ENCODE measurements at regions not wholly inside any gene's neighbourhood (a gene's known extent, or its start where the extent isn't known, plus 50 kb on each side); places are given as distances from the start of the nearest gene placed in this dataset.
"Not testable (repeated sequence)": the region's sequence is repeated elsewhere in the genome, so short reads cannot be mapped to it uniquely, and the experiment has no call there.

GRCh38 chr1:189185097-189185496 is 1292.6 kb downstream of the BRINP3 start:
- Histone ChIP-seq H3K36me3 (ENCODE audit: control insufficient read depth, insufficient read depth, low read length) (no peaks in the 10 kb centered on the region), H3K27me3 (ENCODE audit: control insufficient read depth, insufficient read depth, low read length) (no peaks in the 10 kb centered on the region), H3K9me3 (ENCODE audit: control insufficient read depth, low read depth, low read length) (no peaks in the 10 kb centered on the region), H3K4me1 (ENCODE audit: control insufficient read depth, insufficient read depth, low read length) (no peaks in the 10 kb centered on the region), H3K4me3 (ENCODE audit: low read length) (no peak overlapping the region), H3K27ac (ENCODE audit: low read length) (no peak overlapping the region)
- WGBS (ENCODE audit: insufficient coverage, low lambda C conversion rate), result 58% methylated on average over 2 of the region's 2 CpGs
- no peak for DNase-seq

DNA sequence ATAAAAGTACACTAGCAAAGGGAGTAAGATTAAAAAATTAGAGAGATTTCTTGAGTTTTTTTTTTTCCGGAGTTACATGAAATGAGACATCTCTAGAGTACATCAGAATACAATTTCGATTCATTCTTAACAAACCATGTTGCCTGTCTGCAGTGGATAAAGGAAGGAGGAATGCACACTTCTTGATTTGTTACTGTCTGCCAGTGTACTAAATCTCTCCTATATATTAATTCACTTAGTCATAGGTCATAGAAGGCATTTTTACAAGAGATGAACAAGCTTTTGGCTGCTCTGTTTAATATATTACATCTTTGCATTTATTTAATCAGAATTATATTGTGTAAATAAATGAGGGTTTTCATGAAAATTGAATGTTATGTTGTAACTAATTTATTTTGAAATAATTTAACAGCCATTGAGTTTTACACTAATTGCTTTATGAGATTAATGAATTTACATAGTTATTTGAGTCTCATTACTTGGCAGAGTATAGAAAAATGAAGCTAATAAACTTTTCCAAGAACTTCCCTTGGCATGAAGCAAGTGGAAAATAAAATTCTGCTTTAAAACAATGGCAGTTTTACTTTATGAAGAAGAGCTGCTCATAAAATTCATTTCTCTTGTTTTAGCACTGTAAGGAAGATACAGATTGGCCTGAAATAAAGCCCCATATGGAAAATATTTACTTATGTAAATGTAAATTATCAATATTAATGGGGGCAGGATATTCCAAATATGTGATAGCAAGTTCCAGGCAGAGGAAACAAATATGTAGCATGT is 1284.7 kb downstream of the BRINP3 start:
- no peak for DNase-seq
- no peak overlapping the region for H3K27ac ChIP-seq (ENCODE audit: low read length)
- no peaks in the 10 kb centered on the region for H3K9me3 ChIP-seq (ENCODE audit: control insufficient read depth, low read depth, low read length)
- no peaks in the 10 kb centered on the region for H3K27me3 ChIP-seq (ENCODE audit: control insufficient read depth, insufficient read depth, low read length)
- H3K36me3 ChIP-seq (ENCODE audit: control insufficient read depth, insufficient read depth, low read length), result no peaks in the 10 kb centered on the region
- H3K4me3 ChIP-seq (ENCODE audit: low read length), result no peak overlapping the region
- H3K4me1 ChIP-seq (ENCODE audit: control insufficient read depth, insufficient read depth, low read length), result no peaks in the 10 kb centered on the region
- WGBS (ENCODE audit: insufficient coverage, low lambda C conversion rate), result no CpG with 5 or more reads among the region's 2 CpGs

GRCh38 chr1:189205863-189206262 is 1271.8 kb downstream of the BRINP3 start:
- Histone ChIP-seq H3K4me1 (ENCODE audit: control insufficient read depth, insufficient read depth, low read length) (no peaks in the 10 kb centered on the region), H3K9me3 (ENCODE audit: control insufficient read depth, low read depth, low read length) (no peaks in the 10 kb centered on the region), H3K27ac (ENCODE audit: low read length) (no peak overlapping the region), H3K36me3 (ENCODE audit: control insufficient read depth, insufficient read depth, low read length) (no peaks in the 10 kb centered on the region), H3K27me3 (ENCODE audit: control insufficient read depth, insufficient read depth, low read length) (no peaks in the 10 kb centered on the region), H3K4me3 (ENCODE audit: low read length) (no peak overlapping the region)
- 100% methylated on average over 1 of the region's 2 CpGs for WGBS (ENCODE audit: insufficient coverage, low lambda C conversion rate)
- DNase-seq, result no peak

DNA sequence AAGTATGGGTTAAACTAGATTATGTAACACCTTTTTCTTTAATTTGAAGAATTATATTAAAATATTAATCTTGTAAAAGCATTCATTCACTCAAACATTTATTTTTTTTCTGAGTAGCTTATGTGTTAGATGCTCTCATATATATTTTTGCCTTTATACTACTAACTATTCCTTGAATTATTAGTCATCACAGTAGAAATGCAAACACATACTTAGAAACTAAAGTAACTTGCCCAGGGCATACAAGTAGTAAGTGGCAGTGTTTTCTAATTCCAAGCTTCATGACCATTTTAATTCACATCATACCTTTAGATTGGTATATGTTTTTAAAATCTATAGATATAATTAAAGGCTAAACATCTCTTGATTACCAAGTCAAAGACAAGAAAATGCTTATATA is 1271.0 kb downstream of the BRINP3 start:
- Histone ChIP-seq H3K36me3 (ENCODE audit: control insufficient read depth, insufficient read depth, low read length) (no peaks in the 10 kb centered on the region), H3K27me3 (ENCODE audit: control insufficient read depth, insufficient read depth, low read length) (no peaks in the 10 kb centered on the region), H3K4me3 (ENCODE audit: low read length) (no peak overlapping the region), H3K4me1 (ENCODE audit: control insufficient read depth, insufficient read depth, low read length) (no peaks in the 10 kb centered on the region), H3K9me3 (ENCODE audit: control insufficient read depth, low read depth, low read length) (no peaks in the 10 kb centered on the region), H3K27ac (ENCODE audit: low read length) (no peak overlapping the region)
- no peak for DNase-seq

- H3K36me3 ChIP-seq (ENCODE audit: control insufficient read depth, insufficient read depth, low read length), result no peaks in the 10 kb centered on the region
- DNase-seq, result no peak
- no peaks in the 10 kb centered on the region for H3K27me3 ChIP-seq (ENCODE audit: control insufficient read depth, insufficient read depth, low read length)
- H3K4me1 ChIP-seq (ENCODE audit: control insufficient read depth, insufficient read depth, low read length), result no peaks in the 10 kb centered on the region
- WGBS (ENCODE audit: insufficient coverage, low lambda C conversion rate), result no CpG with 5 or more reads among the region's 3 CpGs
- H3K27ac ChIP-seq (ENCODE audit: low read length), result no peak overlapping the region
- no peak overlapping the region for H3K4me3 ChIP-seq (ENCODE audit: low read length)
- H3K9me3 ChIP-seq (ENCODE audit: control insufficient read depth, low read depth, low read length), result no peaks in the 10 kb centered on the region
Observed at GRCh38 chr1:189211742-189212141, 1265.9 kb downstream of the BRINP3 start.

- Histone ChIP-seq H3K4me1 (ENCODE audit: control insufficient read depth, insufficient read depth, low read length) (no peaks in the 10 kb centered on the region), H3K27ac (ENCODE audit: low read length) (no peak overlapping the region), H3K36me3 (ENCODE audit: control insufficient read depth, insufficient read depth, low read length) (no peaks in the 10 kb centered on the region), H3K4me3 (ENCODE audit: low read length) (no peak overlapping the region), H3K9me3 (ENCODE audit: control insufficient read depth, low read depth, low read length) (no peaks in the 10 kb centered on the region), H3K27me3 (ENCODE audit: control insufficient read depth, insufficient read depth, low read length) (no peaks in the 10 kb centered on the region)
- no peak for DNase-seq
- no CpG with 5 or more reads among the region's 2 CpGs for WGBS (ENCODE audit: insufficient coverage, low lambda C conversion rate)
Observed at GRCh38 chr1:189212606-189213005, 1265.1 kb downstream of the BRINP3 start.

DNA sequence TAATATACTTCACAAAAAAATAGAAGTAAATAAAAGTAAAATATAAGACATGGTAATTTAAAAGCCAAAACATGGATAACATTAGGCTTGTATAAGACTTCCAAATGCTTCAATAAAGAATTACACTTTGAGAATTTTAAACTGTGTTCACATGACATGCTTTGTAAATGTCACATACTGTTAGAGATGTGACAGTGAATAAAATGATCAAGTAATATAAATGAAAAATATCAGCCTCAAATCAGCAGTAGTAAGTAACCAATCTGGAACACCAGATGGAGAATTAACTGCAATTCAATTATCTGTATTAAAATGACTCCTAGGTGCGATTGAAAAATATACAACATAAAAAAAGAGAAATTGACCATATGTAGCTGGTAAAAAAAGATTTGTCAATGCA is 1260.8 kb downstream of the BRINP3 start:
- WGBS (ENCODE audit: insufficient coverage, low lambda C conversion rate), result 100% methylated on average over 1 of the region's 1 CpG
- H3K27ac ChIP-seq (ENCODE audit: low read length), result no peak overlapping the region

DNA sequence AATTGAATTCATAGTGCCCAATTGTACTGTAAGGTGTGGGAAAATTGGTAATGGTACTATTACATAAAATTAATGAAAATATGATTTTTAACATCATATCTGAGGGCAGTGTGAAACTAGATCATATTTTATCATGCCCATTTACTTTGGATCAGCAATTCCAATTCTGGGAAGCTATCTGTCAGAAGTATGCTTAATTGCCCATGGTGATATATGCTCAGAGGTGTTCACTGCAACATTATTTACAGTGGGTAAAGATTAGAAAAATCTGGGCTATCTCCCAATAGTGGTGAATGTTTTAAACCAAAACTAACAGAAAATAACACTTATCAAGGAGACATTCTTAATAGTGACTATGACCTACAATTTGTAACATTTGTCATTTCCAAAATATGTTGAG is 1260.0 kb downstream of the BRINP3 start:
- H3K27me3 ChIP-seq (ENCODE audit: control insufficient read depth, insufficient read depth, low read length), result no peaks in the 10 kb centered on the region
- H3K9me3 ChIP-seq (ENCODE audit: control insufficient read depth, low read depth, low read length), result no peaks in the 10 kb centered on the region
- H3K36me3 ChIP-seq (ENCODE audit: control insufficient read depth, insufficient read depth, low read length), result no peaks in the 10 kb centered on the region
- no peak for DNase-seq
- no peak overlapping the region for H3K27ac ChIP-seq (ENCODE audit: low read length)
- no peaks in the 10 kb centered on the region for H3K4me1 ChIP-seq (ENCODE audit: control insufficient read depth, insufficient read depth, low read length)
- H3K4me3 ChIP-seq (ENCODE audit: low read length), result no peak overlapping the region

More for the DNA sequence above, 1260.8 kb downstream of the BRINP3 start:
- H3K36me3 ChIP-seq (ENCODE audit: control insufficient read depth, insufficient read depth, low read length), result no peaks in the 10 kb centered on the region
- no peak for DNase-seq
- no peak overlapping the region for H3K4me3 ChIP-seq (ENCODE audit: low read length)
- no peaks in the 10 kb centered on the region for H3K4me1 ChIP-seq (ENCODE audit: control insufficient read depth, insufficient read depth, low read length)
- H3K27me3 ChIP-seq (ENCODE audit: control insufficient read depth, insufficient read depth, low read length), result no peaks in the 10 kb centered on the region
- H3K9me3 ChIP-seq (ENCODE audit: control insufficient read depth, low read depth, low read length), result no peaks in the 10 kb centered on the region

DNA sequence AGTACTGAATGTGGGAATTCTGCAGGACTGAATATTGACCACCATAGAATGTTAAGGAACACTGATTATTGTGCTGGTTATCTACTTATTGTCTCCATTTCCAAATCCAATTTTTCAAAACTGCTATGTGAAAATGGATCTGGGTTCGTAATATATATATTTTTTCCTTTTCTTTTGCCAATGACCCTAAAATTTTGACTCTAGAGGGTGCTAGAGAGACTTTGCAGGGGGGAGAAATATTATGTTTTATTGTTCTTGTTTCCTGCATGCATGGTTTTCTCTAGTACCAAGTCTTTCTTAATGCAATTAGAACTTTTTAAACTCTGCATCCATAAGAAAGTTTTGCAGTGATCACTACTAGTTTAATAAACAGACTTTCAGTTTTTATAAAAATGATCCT is 1256.9 kb downstream of the BRINP3 start:
- WGBS (ENCODE audit: insufficient coverage, low lambda C conversion rate), result no CpG with 5 or more reads among the region's 1 CpG
- Histone ChIP-seq H3K9me3 (ENCODE audit: control insufficient read depth, low read depth, low read length) (peaks cover 10% of the 10 kb centered on the region), H3K27me3 (ENCODE audit: control insufficient read depth, insufficient read depth, low read length) (no peaks in the 10 kb centered on the region), H3K4me1 (ENCODE audit: control insufficient read depth, insufficient read depth, low read length) (no peaks in the 10 kb centered on the region), H3K27ac (ENCODE audit: low read length) (no peak overlapping the region), H3K4me3 (ENCODE audit: low read length) (no peak overlapping the region), H3K36me3 (ENCODE audit: control insufficient read depth, insufficient read depth, low read length) (no peaks in the 10 kb centered on the region)
- DNase-seq, result no peak

GRCh38 chr1:189225794-189226145 is 1251.9 kb downstream of the BRINP3 start:
- H3K9me3 ChIP-seq (ENCODE audit: control insufficient read depth, low read depth, low read length), result peaks cover 14% of the 10 kb centered on the region
- DNase-seq; H3K4me3 ChIP-seq (ENCODE audit: low read length); H3K36me3 ChIP-seq (ENCODE audit: control insufficient read depth, insufficient read depth, low read length); H3K4me1 ChIP-seq (ENCODE audit: control insufficient read depth, insufficient read depth, low read length); H3K27ac ChIP-seq (ENCODE audit: low read length); H3K27me3 ChIP-seq (ENCODE audit: control insufficient read depth, insufficient read depth, low read length): not testable (repeated sequence)
- WGBS (ENCODE audit: insufficient coverage, low lambda C conversion rate), result no CpG with 5 or more reads among the region's 28 CpGs

DNA sequence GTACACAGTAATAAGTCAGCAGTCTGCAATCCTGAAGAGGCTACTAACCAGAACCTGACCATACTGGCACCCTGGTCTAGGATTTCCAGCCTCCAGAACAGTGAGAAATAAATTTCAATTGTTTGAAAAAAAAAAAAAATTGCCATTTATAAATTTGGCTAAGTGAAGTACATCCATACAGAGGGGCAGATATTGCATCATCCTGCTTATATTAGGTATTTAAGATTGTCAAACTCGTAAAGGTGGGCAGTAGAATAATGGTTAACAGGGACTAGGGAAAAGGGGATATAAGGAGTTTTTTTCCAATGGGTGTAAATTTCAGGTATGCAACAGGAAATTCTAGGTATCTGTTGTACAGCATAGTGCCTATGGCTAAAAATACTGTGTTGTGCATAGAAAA is 1250.9 kb downstream of the BRINP3 start:
- WGBS (ENCODE audit: insufficient coverage, low lambda C conversion rate), result no CpG with 5 or more reads among the region's 1 CpG
- Histone ChIP-seq H3K36me3 (ENCODE audit: control insufficient read depth, insufficient read depth, low read length) (no peaks in the 10 kb centered on the region), H3K4me1 (ENCODE audit: control insufficient read depth, insufficient read depth, low read length) (no peaks in the 10 kb centered on the region), H3K27me3 (ENCODE audit: control insufficient read depth, insufficient read depth, low read length) (no peaks in the 10 kb centered on the region), H3K27ac (ENCODE audit: low read length) (no peak overlapping the region), H3K4me3 (ENCODE audit: low read length) (no peak overlapping the region), H3K9me3 (ENCODE audit: control insufficient read depth, low read depth, low read length) (peaks cover 14% of the 10 kb centered on the region)
- DNase-seq, result no peak
